ENCODE measurements at regions not wholly inside any gene's neighbourhood (a gene's known extent, or its start where the extent isn't known, plus 50 kb on each side); places are given as distances from the start of the nearest gene placed in this dataset.
"Not testable (repeated sequence)": the region's sequence is repeated elsewhere in the genome, so short reads cannot be mapped to it uniquely, and the experiment has no call there.

- DNase-seq: no peak
Observed at GRCh38 chr6:134666125-134666524, 283.8 kb downstream of the ALDH8A1 start.

- no peak for DNase-seq
Observed at GRCh38 chr6:134665029-134665723, 284.7 kb downstream of the ALDH8A1 start.

GRCh38 chr6:134663800-134664535 lies 285.9 kb downstream of the ALDH8A1 start:
- DNase-seq: no peak

DNA sequence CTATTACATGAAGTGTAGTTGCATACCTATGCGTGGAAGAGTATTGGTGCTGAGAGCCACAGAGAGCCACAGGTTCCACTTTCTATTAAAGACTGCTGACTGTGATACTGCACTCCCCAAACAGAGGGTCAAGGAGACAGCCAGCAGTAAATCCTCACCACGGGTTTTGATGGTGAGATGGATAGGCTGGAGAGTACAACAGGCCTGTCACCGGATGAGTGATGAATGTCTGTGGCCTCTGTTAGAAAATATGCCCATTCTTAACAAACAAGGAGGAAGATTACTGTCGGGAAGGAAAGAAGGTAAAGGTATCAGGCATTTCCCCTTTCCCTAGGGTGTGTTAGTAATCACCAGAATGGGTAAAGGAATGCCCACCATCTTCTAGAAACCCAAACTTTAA lies 286.5 kb downstream of the ALDH8A1 start:
- no peak for DNase-seq

DNA sequence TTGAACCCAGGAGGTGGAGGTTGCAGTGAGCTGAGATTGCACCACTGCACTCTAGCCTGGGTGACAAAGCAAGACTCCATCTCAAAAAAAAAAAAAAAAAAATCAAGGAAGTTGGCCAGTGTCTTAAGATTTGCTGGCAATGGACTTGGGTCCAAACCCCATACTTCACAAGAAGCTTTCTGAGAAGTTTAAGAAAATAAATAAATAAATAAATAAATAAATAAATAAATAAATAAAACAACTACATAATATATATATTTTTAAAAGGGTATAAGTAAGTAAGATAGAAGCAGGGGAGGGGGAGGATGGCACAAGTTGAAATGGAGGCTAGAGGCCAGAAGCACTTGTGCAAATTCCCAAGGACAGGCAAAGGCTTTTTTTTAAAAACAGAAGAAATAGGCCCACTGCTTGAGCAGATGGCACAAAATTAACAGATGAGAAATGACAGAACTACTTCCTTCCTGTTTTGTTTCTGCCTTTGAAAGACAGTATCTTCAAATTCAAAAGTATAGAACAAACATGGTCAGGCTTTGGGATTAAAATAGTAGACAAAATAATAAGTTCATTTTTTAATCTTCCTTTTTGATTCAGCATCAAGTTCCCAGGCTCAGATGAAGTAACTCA lies 287.7 kb downstream of the ALDH8A1 start:
- no peak for DNase-seq

DNA sequence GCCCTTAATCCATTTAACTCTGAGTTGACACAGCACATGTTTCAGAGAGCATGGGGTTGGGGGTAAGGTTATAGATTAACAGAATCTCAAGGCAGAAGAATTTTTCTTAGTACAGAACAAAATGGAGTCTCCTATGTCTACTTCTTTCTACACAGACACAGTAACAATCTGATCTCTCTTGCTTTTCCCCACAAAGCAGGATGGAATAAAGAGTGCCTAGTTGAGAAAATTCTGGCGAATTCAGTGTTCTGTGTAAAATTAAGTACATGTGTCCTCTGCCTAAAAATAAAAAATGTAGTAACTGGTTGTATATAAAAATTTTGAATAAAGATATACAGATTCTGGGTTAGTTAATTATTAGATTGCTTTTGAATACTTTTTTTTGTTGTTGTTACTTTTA lies 290.0 kb downstream of the ALDH8A1 start:
- DNase-seq: not testable (repeated sequence)

DNA sequence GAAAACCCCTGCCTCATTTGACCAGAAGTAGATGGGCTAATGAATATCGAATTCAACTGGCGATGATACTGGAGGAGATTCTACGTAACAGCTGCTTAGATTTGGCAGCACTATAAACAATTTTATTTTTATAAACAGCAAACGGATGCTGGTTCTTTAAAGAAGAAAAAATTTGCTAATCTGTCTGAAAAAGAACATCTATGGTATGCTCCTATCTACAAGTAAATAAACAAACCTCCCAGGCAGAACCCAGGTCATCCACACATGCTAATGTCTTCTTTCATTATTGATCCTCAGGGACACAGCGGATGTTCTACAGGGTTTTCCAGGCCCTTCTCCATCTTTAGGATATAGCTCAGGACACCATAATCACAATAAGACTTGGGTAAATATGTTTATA lies 291.3 kb downstream of the ALDH8A1 start:
- DNase-seq: no peak

- DNase-seq: no peak
Observed at GRCh38 chr6:134657751-134658527, 292.0 kb downstream of the ALDH8A1 start.

GRCh38 chr6:134657343-134657742 lies 292.6 kb downstream of the ALDH8A1 start:
- DNase-seq: no peak

- DNase-seq: no peak
Observed at GRCh38 chr6:134654751-134655150, 295.1 kb downstream of the ALDH8A1 start.

DNA sequence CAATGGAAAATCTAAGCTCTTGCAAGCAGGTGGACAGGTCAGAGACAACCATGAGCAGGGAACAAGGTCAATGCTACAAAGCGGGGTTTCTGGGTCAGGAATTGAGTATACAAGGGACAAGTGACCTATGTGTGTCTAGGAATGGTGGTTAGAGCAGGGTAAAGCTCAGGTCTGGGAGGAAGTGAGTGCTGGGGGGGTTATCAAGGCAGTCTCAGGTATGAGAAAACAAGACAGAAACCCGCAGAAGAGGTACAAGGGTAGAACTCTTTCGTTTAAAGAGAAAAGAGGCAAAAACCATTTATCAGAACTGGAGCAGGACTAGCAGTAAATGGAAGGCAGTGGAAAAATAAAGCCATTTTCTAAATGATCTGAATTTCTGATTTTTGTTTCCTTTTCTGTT lies 298.4 kb downstream of the ALDH8A1 start:
- DNase-seq: no peak

GRCh38 chr6:134647861-134648260 lies 302.0 kb downstream of the ALDH8A1 start:
- DNase-seq: no peak

GRCh38 chr6:134642819-134643218 lies 307.1 kb downstream of the ALDH8A1 start:
- DNase-seq: no peak

- DNase-seq: no peak
Observed at GRCh38 chr6:134642279-134642678, 307.6 kb downstream of the ALDH8A1 start.

- DNase-seq: peak; percentile 86
Observed at GRCh38 chr6:134640975-134641429, 308.9 kb downstream of the ALDH8A1 start.

DNA sequence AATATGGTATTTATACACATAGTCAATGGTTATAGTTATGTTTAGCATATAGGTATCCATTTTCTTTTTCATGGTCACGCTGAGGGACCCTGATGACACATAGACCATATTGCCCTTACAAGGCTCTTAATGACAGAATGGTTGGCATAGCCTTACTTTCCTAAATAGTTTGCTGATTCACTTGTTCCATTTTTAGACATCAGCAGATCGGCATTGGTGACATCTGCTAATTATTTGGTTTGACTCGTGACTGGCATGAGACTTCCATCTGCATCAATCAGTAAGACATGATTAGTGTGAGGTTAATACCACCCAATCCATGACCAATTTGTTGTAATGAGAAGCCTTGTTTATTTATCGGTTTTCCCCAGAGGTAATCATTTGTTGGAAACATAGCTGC lies 309.7 kb downstream of the ALDH8A1 start:
- DNase-seq: no peak

DNA sequence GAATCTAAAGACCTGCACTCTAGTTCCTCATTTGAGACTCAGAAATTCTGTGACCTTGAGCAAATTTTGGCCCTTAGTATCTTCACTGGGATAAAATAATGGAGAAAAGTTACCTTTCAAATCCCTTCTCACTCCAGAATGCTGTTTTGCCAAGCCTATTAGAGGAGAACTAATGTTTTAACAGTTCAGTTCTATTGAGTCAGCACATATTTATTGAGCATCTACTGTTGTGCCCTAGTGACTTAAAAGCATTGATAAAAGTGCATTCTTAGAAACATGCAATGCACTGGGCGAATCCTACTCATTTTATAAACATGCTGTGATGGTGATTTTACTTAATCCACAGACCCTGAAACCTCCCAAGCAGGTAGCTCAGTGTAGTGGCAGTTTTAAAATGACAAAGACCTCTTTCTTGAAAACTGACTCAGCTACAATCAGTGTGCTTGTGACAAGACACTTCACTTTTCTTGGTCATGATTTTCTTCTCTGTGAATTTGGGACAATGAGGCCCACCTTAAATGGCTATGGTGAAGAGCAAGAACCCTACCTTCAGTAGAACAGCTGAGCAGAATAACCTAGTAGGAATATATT lies 312.0 kb downstream of the ALDH8A1 start:
- no peak for DNase-seq

DNA sequence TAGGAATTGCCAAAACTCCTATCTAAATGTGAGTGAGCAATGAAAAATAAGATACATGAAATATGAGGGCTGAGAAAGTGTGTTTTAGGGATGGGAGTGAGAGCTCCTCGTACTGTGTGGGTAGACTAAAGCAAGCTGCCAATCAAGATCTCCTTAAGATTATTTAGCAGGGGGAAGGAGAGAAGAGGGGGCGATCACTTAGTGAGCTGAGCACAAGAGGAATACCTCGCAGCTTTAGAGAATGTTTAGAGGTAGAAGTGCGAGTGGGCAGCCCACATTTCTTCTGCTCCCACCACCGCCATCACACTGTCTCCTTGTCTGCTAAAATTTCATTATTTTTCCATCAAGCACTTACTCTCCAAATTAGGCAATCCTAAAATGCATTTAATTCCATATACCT lies 312.6 kb downstream of the ALDH8A1 start:
- no peak for DNase-seq

- DNase-seq: no peak
Observed at GRCh38 chr6:134636186-134636799, 313.6 kb downstream of the ALDH8A1 start.

DNA sequence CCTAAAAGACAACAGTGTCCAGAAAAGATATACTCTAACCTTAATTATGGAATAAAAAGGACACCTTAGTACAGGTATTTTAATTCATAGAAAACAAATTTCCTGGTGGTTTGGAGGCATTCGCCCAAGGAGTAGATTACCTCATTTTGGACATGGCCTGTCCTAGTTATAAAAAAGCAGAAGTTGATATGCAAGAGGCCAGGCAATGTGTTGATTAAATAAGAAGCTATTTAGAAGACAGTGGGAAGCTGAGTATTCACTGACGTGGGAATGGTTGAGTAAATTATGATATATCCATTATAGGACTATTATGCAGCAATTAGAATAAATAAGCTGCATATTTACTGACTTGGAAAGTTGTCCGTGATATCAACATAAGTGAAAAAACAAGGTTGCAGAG lies 314.9 kb downstream of the ALDH8A1 start:
- no peak for DNase-seq

GRCh38 chr6:134634466-134634865 lies 315.4 kb downstream of the ALDH8A1 start:
- no peak for DNase-seq
